ENCODE measurements at regions not wholly inside any gene's neighbourhood (a gene's known extent, or its start where the extent isn't known, plus 50 kb on each side); places are given as distances from the start of the nearest gene placed in this dataset.

DNA sequence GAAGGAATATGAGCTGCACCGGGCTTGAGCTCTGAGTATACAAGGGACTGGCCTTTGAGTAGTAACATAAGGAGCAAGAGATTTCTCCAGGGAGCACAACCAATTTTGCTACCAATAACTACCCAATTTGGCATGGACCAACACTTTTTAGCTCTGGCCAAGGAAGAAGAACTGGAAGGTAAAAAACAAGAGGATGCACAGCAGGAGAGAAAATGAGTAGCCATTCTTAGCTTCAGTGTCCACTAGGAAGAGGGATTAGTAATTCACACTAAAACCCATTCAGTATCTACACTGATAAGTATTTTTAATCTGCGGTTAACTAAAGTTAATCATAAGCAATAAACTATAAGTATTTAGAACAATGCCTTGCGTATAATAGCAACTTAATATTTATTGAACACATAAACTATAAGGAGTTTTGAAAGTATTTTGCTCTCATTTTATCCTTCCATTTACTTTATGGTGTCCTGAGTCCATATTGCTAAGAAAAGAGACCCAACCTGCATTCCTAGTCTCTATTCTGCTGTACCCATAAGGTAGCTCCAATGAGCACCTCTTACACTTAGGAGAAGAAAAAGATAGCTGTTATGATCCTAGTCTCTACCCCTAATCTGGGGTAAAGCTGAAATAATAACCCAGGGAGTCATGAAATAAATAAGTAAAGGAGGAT, 268.9 kb downstream of the IGSF11 start:
- TF ChIP-seq, protein P1, sequence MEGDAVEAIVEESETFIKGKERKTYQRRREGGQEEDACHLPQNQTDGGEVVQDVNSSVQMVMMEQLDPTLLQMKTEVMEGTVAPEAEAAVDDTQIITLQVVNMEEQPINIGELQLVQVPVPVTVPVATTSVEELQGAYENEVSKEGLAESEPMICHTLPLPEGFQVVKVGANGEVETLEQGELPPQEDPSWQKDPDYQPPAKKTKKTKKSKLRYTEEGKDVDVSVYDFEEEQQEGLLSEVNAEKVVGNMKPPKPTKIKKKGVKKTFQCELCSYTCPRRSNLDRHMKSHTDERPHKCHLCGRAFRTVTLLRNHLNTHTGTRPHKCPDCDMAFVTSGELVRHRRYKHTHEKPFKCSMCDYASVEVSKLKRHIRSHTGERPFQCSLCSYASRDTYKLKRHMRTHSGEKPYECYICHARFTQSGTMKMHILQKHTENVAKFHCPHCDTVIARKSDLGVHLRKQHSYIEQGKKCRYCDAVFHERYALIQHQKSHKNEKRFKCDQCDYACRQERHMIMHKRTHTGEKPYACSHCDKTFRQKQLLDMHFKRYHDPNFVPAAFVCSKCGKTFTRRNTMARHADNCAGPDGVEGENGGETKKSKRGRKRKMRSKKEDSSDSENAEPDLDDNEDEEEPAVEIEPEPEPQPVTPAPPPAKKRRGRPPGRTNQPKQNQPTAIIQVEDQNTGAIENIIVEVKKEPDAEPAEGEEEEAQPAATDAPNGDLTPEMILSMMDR (IDR thresholded peaks at IDR 0.05), result no peak
- no peak for TF ChIP-seq POLR2A (IDR thresholded peaks at IDR 0.05)

Data from adrenal gland (tissue), 5 donors.